Effector memory CD4-positive, alpha-beta T cell (primary cell): ENCODE measurements at regions not wholly inside any gene's neighbourhood (a gene's known extent, or its start where the extent isn't known, plus 50 kb on each side); places are given as distances from the start of the nearest gene placed in this dataset.
"Not testable (repeated sequence)": the region's sequence is repeated elsewhere in the genome, so short reads cannot be mapped to it uniquely, and the experiment has no call there.

Source experiments
- DNase-seq, 3 donors: peaks; one replicate each; pipeline ENCODE4 v3.0.0-alpha.2; 2020
- H3K27ac ChIP-seq: 2 replicates; pipeline ENCODE4 v1.7.0; 2013; ENCODE audit warnings: mild to moderate bottlenecking, low read length, moderate library complexity; ENCODE audit not compliant: insufficient read depth, poor library complexity, severe bottlenecking
- H3K27me3 ChIP-seq: replicated peaks from 2 replicates; pipeline ENCODE4 v1.7.0; 2013; ENCODE audit warnings: mild to moderate bottlenecking, low read length; ENCODE audit not compliant: insufficient read depth, control insufficient read depth, poor library complexity, severe bottlenecking
- H3K36me3 ChIP-seq: 2 replicates; pipeline ENCODE4 v1.7.0; 2013; ENCODE audit warnings: mild to moderate bottlenecking, low read length, moderate library complexity; ENCODE audit not compliant: control insufficient read depth, insufficient read depth
- H3K4me1 ChIP-seq: 2 replicates; pipeline ENCODE4 v1.7.0; 2013; ENCODE audit warnings: low read length, mild to moderate bottlenecking; ENCODE audit not compliant: control insufficient read depth, insufficient read depth, poor library complexity, severe bottlenecking
- H3K4me3 ChIP-seq: 2 replicates; pipeline ENCODE4 v1.7.0; 2013; ENCODE audit warnings: low read length, low read depth, mild to moderate bottlenecking; ENCODE audit not compliant: insufficient read depth, poor library complexity, severe bottlenecking
- H3K9me3 ChIP-seq: 2 replicates; pipeline ENCODE4 v1.7.0; 2013; ENCODE audit warnings: mild to moderate bottlenecking, low read length, moderate library complexity; ENCODE audit not compliant: control insufficient read depth

GRCh38 chr5:136598802-136599404, 233.6 kb upstream of the TRPC7 start:
- Histone ChIP-seq H3K36me3 (no peaks in the 10 kb centered on the region), H3K27me3 (no peaks in the 10 kb centered on the region), H3K4me3 (no peak overlapping the region), H3K27ac (no peak overlapping the region), H3K9me3 (peaks cover 5% of the 10 kb centered on the region), H3K4me1 (no peaks in the 10 kb centered on the region)
- no peak for DNase-seq

- no peaks in the 10 kb centered on the region for H3K36me3 ChIP-seq
- no peak overlapping the region for H3K27ac ChIP-seq
- no peak for DNase-seq
- H3K9me3 ChIP-seq: no peaks in the 10 kb centered on the region
- no peak overlapping the region for H3K4me3 ChIP-seq
- H3K4me1 ChIP-seq: no peaks in the 10 kb centered on the region
- no peaks in the 10 kb centered on the region for H3K27me3 ChIP-seq
Observed at GRCh38 chr5:136594416-136594815, 229.1 kb upstream of the TRPC7 start.

GRCh38 chr5:136590581-136590980, 225.2 kb upstream of the TRPC7 start:
- no peak for DNase-seq
- Histone ChIP-seq H3K4me1 (no peaks in the 10 kb centered on the region), H3K9me3 (no peaks in the 10 kb centered on the region), H3K36me3 (no peaks in the 10 kb centered on the region), H3K27ac (no peak overlapping the region), H3K27me3 (no peaks in the 10 kb centered on the region), H3K4me3 (no peak overlapping the region)

- Histone ChIP-seq H3K27ac (no peak overlapping the region), H3K4me3 (no peak overlapping the region), H3K4me1 (no peaks in the 10 kb centered on the region), H3K36me3 (no peaks in the 10 kb centered on the region), H3K9me3 (no peaks in the 10 kb centered on the region), H3K27me3 (no peaks in the 10 kb centered on the region)
- no peak for DNase-seq
Observed at GRCh38 chr5:136586196-136586595, 220.9 kb upstream of the TRPC7 start.

DNA sequence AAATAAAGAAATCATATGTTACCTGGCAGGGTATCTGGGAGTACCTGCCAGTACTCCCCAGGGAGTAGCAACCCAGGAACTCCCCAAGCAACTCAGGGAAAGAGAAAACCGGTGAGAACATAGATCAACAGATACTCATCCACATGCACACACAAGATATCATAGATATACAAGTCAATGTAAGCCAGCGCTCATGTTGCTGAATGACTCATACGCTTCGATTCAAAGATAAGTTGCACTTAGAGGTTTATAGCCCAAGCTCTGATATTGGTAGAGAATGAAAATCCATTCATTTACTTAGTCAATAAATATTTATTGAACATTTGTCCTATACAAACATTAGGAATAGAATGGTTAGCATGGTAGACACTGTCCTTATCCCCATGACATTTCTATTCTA, 219.1 kb upstream of the TRPC7 start:
- no peak overlapping the region for H3K4me3 ChIP-seq
- no peak for DNase-seq
- no peaks in the 10 kb centered on the region for H3K4me1 ChIP-seq
- no peaks in the 10 kb centered on the region for H3K36me3 ChIP-seq
- H3K27ac ChIP-seq: no peak overlapping the region
- H3K9me3 ChIP-seq: no peaks in the 10 kb centered on the region
- H3K27me3 ChIP-seq: no peaks in the 10 kb centered on the region

GRCh38 chr5:136579238-136579637, 213.9 kb upstream of the TRPC7 start:
- Histone ChIP-seq H3K9me3 (no peaks in the 10 kb centered on the region), H3K4me3 (no peak overlapping the region), H3K27me3 (no peaks in the 10 kb centered on the region), H3K36me3 (no peaks in the 10 kb centered on the region), H3K27ac (no peak overlapping the region), H3K4me1 (no peaks in the 10 kb centered on the region)
- no peak for DNase-seq

DNA sequence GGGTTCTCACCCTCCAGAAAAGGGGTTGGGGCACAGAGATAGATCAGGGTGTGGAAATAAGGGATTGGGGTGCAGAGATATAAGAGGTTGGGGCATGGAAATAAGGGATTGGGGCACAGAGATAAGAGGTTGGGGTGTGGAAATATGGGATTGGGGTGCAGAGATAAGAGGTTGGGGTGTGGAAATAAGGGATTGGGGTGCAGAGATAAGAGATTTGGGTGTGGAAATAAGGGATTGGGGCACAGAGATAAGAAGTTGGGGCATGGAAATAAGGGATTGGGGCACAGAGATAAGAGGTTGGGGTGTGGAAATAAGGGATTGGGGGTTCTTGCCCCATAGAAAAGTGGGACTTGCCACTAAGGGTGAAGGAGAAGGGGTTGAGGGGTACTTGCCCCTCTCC, 204.5 kb upstream of the TRPC7 start:
- H3K27ac ChIP-seq, H3K4me3 ChIP-seq, DNase-seq, H3K4me1 ChIP-seq, H3K9me3 ChIP-seq, H3K27me3 ChIP-seq, H3K36me3 ChIP-seq: not testable (repeated sequence)

DNA sequence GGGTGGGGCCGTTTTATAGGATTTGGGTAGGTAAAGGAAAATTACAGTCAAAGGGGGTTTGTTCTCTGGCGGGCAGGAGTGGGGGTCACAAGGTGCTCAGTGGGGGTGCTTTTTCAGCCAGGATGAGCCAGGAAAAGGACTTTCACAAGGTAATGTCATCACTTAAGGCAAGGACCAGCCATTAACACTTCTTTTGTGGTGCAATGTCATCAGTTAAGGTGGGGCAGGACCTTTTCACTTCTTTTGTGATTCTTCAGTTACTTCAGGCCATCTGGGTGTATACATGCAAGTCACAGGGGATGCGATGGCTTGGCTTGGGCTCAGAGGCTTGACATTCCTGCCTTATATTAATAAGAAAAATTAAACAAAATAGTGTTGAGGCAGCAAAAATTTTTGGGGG, 200.1 kb upstream of the TRPC7 start:
- not testable (repeated sequence) for H3K27me3 ChIP-seq, H3K4me3 ChIP-seq, DNase-seq, H3K9me3 ChIP-seq, H3K27ac ChIP-seq, H3K4me1 ChIP-seq, H3K36me3 ChIP-seq

DNA sequence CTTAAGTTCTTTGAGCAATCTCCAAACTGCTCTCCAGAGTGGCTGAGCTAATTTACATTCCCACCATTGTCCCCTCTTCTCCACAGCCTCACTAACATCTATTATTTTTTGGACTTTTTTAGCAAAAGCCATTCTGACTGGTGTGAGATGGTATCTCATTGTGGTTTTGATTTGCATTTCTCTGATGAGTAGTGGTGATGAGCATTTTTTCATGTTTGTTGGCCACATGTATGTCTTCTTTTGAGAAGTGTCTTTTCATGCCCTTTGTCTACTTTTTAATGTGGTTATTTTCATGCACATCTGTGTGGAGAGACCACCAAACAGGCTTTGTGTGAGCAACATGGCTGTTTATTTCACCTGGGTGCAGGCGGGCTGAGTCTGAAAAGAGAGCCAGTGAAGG, 199.7 kb upstream of the TRPC7 start:
- H3K4me3 ChIP-seq, H3K36me3 ChIP-seq, H3K4me1 ChIP-seq, H3K27me3 ChIP-seq, H3K27ac ChIP-seq, H3K9me3 ChIP-seq, DNase-seq: not testable (repeated sequence)

DNA sequence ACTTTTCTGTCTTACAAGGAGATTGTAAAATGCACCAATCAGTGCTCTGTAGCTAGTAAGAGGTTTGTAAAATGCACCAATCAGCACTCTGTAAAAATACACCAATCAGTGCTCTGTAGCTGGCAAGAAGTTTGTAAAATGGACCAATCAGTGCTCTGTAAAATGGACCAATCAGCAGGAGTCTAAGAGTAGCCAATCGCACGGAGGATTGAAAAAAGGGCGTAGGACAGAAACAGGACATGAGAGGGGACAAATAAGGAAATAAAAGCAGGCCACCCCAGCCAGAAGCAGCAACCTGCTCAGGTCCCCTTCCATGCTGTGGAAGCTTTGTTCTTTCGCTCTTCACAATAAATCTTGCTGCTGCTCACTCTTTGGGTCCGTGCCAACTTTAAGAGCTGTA, 199.1 kb upstream of the TRPC7 start:
- H3K4me3 ChIP-seq, H3K36me3 ChIP-seq, H3K9me3 ChIP-seq, H3K27ac ChIP-seq, H3K4me1 ChIP-seq, DNase-seq, H3K27me3 ChIP-seq: not testable (repeated sequence)

DNA sequence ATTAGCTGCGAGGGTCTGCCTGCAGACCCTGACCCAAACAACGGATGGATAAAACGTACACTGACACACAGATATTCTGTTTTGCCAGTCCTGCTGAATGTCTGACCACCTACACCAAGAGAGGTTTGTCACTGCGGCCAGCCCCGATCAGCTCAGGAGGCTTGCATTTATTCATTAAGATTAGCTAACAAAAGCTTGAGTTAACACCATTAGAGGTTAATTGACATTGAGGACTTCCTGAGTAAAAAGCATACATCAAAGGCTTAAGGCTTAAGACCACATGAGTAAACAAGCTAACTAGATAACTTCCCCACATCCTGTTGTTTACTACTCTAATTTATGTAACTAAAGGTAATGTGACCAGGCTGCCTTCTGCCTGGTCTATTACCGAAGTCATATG, 198.1 kb upstream of the TRPC7 start:
- Histone ChIP-seq H3K36me3 (no peaks in the 10 kb centered on the region), H3K9me3 (no peaks in the 10 kb centered on the region), H3K27me3 (no peaks in the 10 kb centered on the region), H3K4me1 (no peaks in the 10 kb centered on the region), H3K4me3 (no peak overlapping the region), H3K27ac (no peak overlapping the region)
- no peak for DNase-seq
